K562 (cell line): ENCODE measurements at regions not wholly inside any gene's neighbourhood (a gene's known extent, or its start where the extent isn't known, plus 50 kb on each side); places are given as distances from the start of the nearest gene placed in this dataset.

ENCODE experiments used
- ADNP ChIP-seq: fragments of 200-800 bp; sonication (Bioruptor generic); IDR thresholded peaks from 2 replicates; pipeline ENCODE4 v1.6.1; 2016; ENCODE audit warnings: missing genetic modification characterization, missing compliant biosample characterization
- ARID3A ChIP-seq: IDR thresholded peaks from 2 replicates; pipeline ENCODE4 v1.6.1; 2012; ENCODE audit warnings: low read depth, low read length, improper control_type of control experiment, borderline replicate concordance
- ATF1 ChIP-seq, 2 experiments: fragments of 450-650 bp in 1 of 2; IDR thresholded peaks; 2 replicates each; pipeline ENCODE4 v1.6.1; 2016; ENCODE audit warnings: missing compliant biosample characterization in 1 of 2, missing genetic modification characterization in 1 of 2
- ATF4 ChIP-seq: fragments of 450-650 bp; formaldehyde crosslinking; IDR thresholded peaks from 2 replicates; pipeline ENCODE4 v1.4.0; 2022; ENCODE audit warnings: mild to moderate bottlenecking, moderate library complexity
- CXXC5 ChIP-seq: fragments of 250-450 bp; sonication (Bioruptor Pico); IDR thresholded peaks from 2 replicates; pipeline ENCODE4 v1.8.0; 2022; ENCODE audit warnings: inconsistent platforms, mild to moderate bottlenecking, moderate library complexity
- E2F4 ChIP-seq: sonication (generic); formaldehyde crosslinking; IDR thresholded peaks from 2 replicates; pipeline ENCODE4 v1.8.0; 2022; ENCODE audit warnings: mild to moderate bottlenecking, low read depth, missing genetic modification reagents
- E4F1 ChIP-seq: fragments of 250-450 bp; sonication (Bioruptor Pico); IDR thresholded peaks from 2 replicates; pipeline ENCODE4 v1.5.0; 2021; ENCODE audit warnings: mild to moderate bottlenecking, borderline replicate concordance
- HBP1 ChIP-seq: fragments of 450-650 bp; formaldehyde crosslinking; IDR thresholded peaks from 2 replicates; pipeline ENCODE4 v1.4.0; 2022; ENCODE audit warnings: missing genetic modification characterization
- HINFP ChIP-seq: fragments of 450-650 bp; conservative IDR thresholded peaks from 2 replicates; pipeline ENCODE4 v1.6.1; 2016; ENCODE audit warnings: missing genetic modification characterization, low read depth, mild to moderate bottlenecking, control low read depth, missing compliant biosample characterization
- MEF2A ChIP-seq: IDR thresholded peaks from 2 replicates; pipeline ENCODE4 v1.6.1; 2011; ENCODE audit warnings: low read depth, mild to moderate bottlenecking, low read length, moderate library complexity; ENCODE audit not compliant: control insufficient read depth
- MIER1 ChIP-seq: fragments of 450-650 bp; IDR thresholded peaks from 2 replicates; pipeline ENCODE4 v1.6.1; 2016; ENCODE audit warnings: antibody characterized with exemption, mild to moderate bottlenecking, low read depth
- MTF1 ChIP-seq: fragments of 250-450 bp; sonication (Bioruptor Pico); IDR thresholded peaks from 2 replicates; pipeline ENCODE4 v1.9.0; 2021; ENCODE audit warnings: moderate library complexity, mild to moderate bottlenecking, inconsistent platforms, borderline replicate concordance
- PCBP2 ChIP-seq: fragments of 200-400 bp; formaldehyde crosslinking; IDR thresholded peaks from 2 replicates; pipeline ENCODE4 v1.6.1; 2018; ENCODE audit warnings: low read length, low read depth, mild to moderate bottlenecking, moderate library complexity; ENCODE audit not compliant: poor library complexity, severe bottlenecking
- TAL1 ChIP-seq: fragments of 450-650 bp; IDR thresholded peaks from 2 replicates; pipeline ENCODE4 v1.6.1; 2016; ENCODE audit warnings: mild to moderate bottlenecking
- TGIF2 ChIP-seq: sonication (generic); formaldehyde crosslinking; IDR thresholded peaks from 2 replicates; pipeline ENCODE4 v1.8.1; 2022; ENCODE audit warnings: mild to moderate bottlenecking, missing genetic modification reagents, moderate library complexity
- ZNF584 ChIP-seq: fragments of 200-800 bp; sonication (Bioruptor generic); IDR thresholded peaks from 2 replicates; pipeline ENCODE4 v1.6.1; 2016; ENCODE audit warnings: low read depth, mild to moderate bottlenecking, missing genetic modification characterization, missing compliant biosample characterization

GRCh38 chr10:78972947-78973900 is 95.5 kb upstream of the ZMIZ1 start (continued):
- TF ChIP-seq HBP1 (CRISPR knock-in tag) (peak; percentile 35; the same call in 1 of the 2 replicates), TAL1 (no peak), CXXC5 (CRISPR knock-in tag) (peak; percentile 73), HINFP (tag) (peak; percentile 55; the same call in 1 of the 2 replicates), ATF1 (CRISPR knock-in tag; IDR thresholded peaks at IDR 0.05) (no peak), ATF1 (tag; IDR thresholded peaks at IDR 0.05) (peak; percentile 60; the same call in 1 of the 2 replicates), TGIF2 (CRISPR knock-in tag) (0 out of 2 replicates have a peak, but pooled peaks have one; percentile 25), E4F1 (CRISPR knock-in tag) (no peak), ADNP (tag) (no peak), MIER1 (0 out of 2 replicates have a peak, but pooled peaks have one; percentile 26), MTF1 (CRISPR knock-in tag) (no peak), MEF2A (no peak), ZNF584 (CRISPR knock-in tag) (peak; percentile 74), PCBP2 (no peak), ARID3A (no peak), ATF4 (CRISPR knock-in tag) (0 out of 2 replicates have a peak, but pooled peaks have one; percentile 16), E2F4 (no peak)
